Inferior parietal cortex (tissue), 1 donor: ENCODE measurements at regions not wholly inside any gene's neighbourhood (a gene's known extent, or its start where the extent isn't known, plus 50 kb on each side); places are given as distances from the start of the nearest gene placed in this dataset.
"Not testable (repeated sequence)": the region's sequence is repeated elsewhere in the genome, so short reads cannot be mapped to it uniquely, and the experiment has no call there.

Experiments
- DNase-seq: peaks from one replicate; pipeline ENCODE4 v3.0.0-alpha.2; 2016; ENCODE audit errors: extremely low spot score

DNA sequence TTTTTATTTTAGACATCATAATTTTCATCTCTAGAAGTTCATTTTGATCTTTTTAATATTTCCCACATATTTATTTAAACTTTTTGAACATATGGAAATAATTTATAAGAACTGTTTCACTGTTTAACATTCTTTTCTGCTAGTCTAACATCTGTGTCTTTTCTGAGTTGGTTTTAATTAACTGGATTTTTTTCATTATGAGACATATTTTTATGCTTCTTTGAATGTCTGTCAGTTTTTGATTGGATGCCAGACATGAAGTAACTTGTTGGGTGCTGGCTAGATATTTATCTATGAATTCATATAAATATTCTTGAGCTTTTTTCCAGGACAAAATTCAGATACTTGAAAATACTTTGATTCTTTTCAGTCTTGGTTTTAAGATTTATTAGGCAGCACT, 317.8 kb upstream of the NCAM1 start:
- no peak for DNase-seq

- no peak for DNase-seq
These were observed 316.6 kb upstream of the NCAM1 start for GRCh38 chr11:112644410-112645131.

DNA sequence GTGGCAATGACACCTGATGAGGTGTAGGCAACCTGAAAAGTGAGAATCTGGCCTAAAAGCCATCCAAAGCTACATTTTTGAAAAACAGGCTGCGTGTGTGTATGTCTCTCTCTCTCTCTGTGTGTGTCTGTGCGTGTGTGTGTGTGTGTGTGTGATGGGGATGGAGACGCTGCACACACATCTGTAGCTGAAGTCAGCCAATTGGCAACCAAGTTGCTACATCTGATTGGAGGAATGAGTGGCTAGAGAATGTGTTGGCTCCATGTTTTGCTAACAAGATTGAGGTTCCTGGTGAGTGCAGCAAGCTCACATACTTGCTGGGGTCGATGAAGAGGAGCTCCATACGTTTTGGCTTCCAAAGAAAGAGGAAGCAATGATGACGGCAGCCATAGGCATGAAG, 311.4 kb upstream of the NCAM1 start:
- DNase-seq = no peak

DNA sequence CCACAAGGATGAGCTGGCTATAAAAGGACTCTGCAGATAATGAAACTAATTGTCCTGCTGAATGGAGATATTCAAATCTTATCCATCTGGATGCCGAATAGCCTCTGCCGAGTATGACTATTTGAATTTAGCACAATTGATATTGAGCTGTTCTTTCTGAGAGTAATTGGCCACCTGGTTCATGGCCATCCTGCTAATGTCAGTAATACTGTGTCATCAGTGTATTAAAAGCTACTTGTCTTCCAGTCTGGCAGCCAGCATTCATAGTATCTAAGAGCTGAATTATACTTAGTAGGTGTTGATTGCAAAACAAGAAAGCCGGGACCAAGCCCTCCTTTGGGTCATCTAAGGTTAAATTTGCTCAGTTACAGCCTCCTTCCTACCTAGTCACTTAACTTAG, 310.7 kb upstream of the NCAM1 start:
- DNase-seq = no peak

DNA sequence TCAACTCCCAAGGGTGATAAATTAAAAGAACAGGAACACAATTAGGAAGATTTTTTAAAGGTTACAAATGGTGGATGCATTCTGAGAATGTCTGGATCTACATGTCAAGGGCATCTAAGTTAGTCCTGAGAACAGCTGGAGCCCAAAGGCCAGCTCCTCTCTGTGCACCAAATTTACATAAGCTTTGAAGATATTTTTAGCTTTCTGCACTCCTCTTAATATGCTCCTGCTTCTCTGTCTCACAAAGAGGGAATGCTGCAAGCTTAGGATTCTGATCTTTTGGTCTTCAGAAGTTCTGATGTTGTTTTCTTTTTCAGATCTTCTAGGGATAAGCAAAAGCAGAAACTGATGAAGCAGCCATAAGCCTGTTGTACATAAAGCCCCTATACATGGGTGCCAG, 309.8 kb upstream of the NCAM1 start:
- no peak for DNase-seq

GRCh38 chr11:112652786-112653390, 308.3 kb upstream of the NCAM1 start:
- DNase-seq = no peak

DNA sequence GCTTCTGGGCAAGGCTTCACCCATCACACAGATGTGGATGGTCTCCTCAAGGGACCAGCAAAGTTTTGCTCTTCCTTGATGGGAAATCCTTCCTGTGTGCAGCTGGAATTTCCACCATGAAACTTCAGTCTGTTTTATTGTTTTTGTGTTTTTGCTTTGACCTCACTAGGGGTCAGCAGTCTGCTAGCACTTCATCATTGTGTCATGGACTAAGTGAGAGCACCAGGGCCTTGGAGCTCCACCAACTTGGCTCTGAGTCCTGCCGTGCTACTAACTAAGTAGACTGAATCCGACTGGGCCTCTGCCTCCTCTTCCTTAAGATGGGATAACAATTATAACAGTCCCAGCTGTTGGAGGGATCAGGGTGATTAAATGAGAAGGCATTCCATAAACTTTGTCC, 305.8 kb upstream of the NCAM1 start:
- DNase-seq = peak; percentile 72

DNA sequence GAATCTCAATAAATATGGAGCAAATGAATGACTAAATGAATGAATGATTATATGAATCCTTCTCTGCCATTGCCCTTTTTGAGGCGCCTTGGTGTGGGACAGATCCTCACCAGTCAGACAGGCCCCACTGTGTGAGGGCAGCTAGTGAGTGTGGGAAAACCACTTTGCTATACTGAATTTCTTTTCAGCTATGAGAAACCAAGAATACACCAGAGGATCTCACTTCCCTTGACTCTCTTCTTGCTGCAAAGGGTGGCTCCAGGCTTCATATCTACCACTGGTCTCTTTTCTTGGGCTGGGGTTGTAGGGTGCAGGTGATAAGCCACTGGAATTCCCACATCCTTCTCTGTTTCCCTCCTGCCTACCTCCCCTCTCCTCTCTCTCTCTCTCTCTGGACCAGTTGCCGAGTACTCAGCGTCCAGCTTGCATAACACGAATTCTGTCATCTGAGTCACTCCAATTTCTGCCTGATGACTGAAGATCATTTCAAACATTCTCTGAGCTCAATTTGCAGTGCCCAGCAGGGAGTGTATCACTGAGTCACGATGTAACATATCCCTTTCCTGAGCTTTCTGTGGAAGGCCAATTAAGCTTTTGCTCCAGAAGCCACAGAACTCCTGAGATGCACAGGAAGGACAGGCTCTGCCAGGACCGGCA, 304.3 kb upstream of the NCAM1 start:
- peak; percentile 64 for DNase-seq

- DNase-seq = no peak
These were observed 302.8 kb upstream of the NCAM1 start for GRCh38 chr11:112658431-112658878.

DNA sequence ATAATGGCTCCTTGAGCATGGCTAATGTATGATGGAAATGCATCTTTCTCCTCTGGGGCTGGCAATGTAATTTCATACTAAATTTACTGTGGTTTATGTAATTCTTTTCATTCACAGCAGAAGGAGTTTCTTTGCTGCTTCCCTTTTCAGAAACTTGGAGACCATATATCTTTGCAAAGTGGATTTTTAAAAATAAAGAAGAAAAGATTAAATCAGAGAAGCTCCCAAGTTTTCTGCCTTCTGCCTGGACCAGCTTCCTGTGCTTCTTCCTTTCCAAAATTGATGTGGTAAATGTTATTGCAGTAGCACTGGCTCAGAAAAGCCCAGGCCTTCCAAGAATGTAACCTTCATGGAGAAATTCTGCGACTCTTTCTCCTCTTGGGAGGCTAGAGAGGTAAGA, 300.1 kb upstream of the NCAM1 start:
- no peak for DNase-seq

GRCh38 chr11:112661571-112661970, 299.6 kb upstream of the NCAM1 start:
- no peak for DNase-seq

DNA sequence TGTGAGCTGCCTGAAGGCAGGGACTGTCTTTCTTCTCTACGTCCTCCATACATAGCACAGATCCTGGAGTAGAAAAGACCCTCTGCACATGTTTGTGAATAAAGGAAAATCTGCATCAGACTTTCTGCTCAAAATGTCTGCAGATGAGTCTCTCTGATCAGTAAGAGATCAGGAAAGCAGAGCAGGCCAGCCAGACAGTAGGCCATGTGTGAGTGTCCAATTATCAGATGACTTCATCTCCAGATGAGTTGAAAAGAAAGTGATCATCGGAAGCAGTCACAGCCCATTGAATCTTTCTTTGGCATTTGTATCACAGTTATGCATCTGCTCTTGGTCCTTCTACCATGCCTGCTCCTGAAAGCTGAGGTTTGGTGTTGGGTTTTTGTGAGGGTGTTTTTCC, 298.7 kb upstream of the NCAM1 start:
- DNase-seq = no peak

DNA sequence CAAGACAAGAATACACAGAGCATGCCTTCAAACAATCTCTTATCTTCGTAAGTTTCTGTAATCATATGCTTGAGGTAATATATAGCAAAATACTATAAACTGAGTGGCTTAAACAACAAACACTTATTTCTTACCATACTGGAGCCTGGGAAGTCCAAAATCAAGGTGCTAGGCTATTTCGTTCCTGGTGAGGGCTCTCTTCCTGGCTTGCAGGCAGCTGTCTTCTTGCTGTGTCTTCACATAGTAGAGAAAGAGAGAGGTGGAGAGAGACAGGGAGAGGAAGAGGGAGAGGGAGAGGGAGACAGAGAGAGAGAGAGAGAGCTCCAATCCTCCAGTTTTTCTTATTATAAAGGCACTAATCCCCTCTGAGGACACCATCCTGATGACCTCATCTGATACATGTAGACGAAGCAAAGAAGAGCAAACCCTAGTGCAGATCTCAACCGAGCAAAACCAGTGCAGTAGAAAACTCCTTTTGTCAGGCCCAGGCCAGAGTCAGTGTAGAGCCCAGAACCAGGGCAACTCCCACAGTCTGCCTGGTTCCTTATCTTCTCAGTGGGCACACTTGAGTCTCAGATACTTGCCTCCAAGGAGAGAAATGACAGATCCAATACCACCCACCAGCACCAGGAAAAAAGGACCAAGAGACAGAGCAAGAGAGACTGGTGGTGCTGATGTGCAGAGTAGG, 297.1 kb upstream of the NCAM1 start:
- DNase-seq = no peak

DNA sequence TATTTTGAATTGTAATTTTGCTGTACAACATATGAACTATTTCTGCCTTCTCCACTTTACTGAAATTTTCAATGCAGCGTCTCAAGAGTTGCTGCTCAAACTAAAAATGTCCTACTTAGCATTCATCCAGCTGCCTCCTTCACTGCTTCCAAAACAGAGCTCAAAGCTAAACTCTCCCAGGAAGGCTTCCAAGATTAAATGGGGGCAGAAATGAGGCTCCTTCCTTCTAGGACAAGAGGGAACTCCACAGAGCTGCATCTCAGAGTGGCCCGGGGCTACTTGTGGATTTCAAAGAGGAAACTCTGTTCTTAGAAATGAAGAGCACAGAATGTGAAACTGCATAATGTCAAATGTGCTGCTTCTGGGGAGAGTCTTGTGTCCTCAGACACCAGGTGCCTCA, 295.9 kb upstream of the NCAM1 start:
- peak; percentile 63 for DNase-seq

DNA sequence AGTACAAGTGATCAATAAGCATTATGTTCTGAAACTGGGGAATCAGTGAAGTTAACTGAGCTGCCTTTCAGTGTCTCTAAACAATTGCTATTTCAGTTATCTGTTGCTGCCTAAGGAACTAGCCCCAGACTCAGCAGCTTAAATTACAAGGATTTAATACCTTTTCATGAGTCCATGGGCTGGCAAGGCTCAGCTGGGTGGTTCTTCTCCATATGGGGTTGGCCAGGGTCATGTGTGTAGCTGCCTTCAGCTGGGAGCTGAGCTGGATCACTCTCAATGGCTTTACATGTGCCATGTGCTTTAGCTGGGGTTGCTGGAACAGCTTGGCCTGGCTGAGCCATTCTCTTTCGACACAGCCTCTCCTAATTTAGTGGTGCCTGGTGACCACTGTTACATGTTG, 295.0 kb upstream of the NCAM1 start:
- DNase-seq = no peak

- no peak for DNase-seq
These were observed 290.2 kb upstream of the NCAM1 start for GRCh38 chr11:112670806-112671570.

- not testable (repeated sequence) for DNase-seq
These were observed 287.8 kb upstream of the NCAM1 start for GRCh38 chr11:112673401-112673800.

DNA sequence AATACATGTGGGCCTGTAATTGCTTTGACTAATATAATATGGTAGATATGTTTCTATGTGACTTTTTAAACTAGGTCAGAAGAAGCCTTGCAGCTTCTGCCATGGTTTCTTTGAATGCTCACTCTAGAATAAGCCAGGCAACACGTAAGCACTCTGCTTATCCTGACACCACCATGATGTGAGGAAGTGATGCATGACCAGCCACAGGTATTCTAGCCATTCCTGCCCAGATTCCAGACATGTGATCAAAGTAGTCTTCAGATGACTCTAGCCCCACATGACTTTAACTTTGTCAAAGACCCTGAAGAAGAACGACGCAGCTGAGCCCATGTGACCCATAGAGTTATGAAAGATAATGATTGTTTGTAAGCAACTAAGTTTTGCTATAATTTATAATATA, 276.1 kb upstream of the NCAM1 start:
- no peak for DNase-seq

- no peak for DNase-seq
These were observed 271.4 kb upstream of the NCAM1 start for GRCh38 chr11:112689851-112690250.

DNA sequence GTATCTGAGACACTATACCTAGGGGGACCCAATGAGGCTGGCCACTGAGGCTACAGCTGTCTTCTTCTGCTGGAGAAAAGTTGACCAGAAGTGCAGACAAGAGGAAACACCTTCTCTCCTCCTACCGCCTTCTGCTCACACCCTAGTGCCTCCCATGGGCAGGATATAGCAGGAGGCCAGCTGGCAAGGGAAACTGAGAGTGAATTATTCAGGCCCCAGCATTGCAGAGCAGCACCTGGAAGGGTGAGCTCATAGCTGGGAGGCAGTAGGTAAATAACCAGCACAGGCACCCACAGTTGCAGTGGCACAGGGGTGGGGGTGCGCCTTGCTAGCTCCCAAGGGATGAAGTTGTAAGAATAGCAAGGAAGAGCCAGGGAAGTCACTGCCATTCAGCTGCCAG, 267.4 kb upstream of the NCAM1 start:
- no peak for DNase-seq

- no peak for DNase-seq
These were observed 267.0 kb upstream of the NCAM1 start for GRCh38 chr11:112694245-112694644.

DNA sequence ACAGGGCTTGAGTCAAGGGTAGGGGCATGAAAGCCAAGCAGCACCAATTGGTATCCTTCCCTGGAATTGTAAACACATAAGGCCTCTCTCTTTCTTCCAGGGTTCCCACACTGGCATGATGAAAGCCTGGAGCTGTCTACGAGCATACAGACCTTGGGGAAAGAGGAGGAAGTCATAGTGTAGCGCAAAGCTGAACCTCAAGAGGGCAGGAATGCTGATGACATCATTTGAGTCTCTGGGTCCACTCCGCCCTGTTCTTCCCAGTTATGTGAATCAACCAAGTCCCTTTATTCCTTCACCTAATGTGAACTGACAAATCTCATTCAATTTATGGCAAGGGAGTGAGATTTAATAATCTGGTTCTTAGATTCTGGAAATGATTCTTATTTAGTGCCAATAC, 266.4 kb upstream of the NCAM1 start:
- DNase-seq = no peak
